Muscle layer of colon (tissue), 2 donors: ENCODE measurements at regions not wholly inside any gene's neighbourhood (a gene's known extent, or its start where the extent isn't known, plus 50 kb on each side); places are given as distances from the start of the nearest gene placed in this dataset.

Experiments used
- H3K27ac ChIP-seq: one replicate; pipeline ENCODE4 v1.7.0; 2013; ENCODE audit warnings: low read depth, mild to moderate bottlenecking, low read length, moderate library complexity
- H3K27me3 ChIP-seq, 2 donors: one replicate each; pipeline ENCODE4 v1.7.0; 2013; ENCODE audit warnings: low read length in 2 of 2, mild to moderate bottlenecking in 2 of 2; ENCODE audit not compliant: insufficient read depth in 2 of 2, control insufficient read depth in 1 of 2
- H3K36me3 ChIP-seq: one replicate; pipeline ENCODE4 v1.7.0; 2013; ENCODE audit warnings: mild to moderate bottlenecking, low read length; ENCODE audit not compliant: insufficient read depth
- H3K4me1 ChIP-seq: one replicate; pipeline ENCODE4 v1.7.0; 2013; ENCODE audit warnings: mild to moderate bottlenecking, low read length; ENCODE audit not compliant: insufficient read depth
- H3K4me3 ChIP-seq, 2 donors: one replicate each; pipeline ENCODE4 v1.7.0; 2013; ENCODE audit warnings: low read length in 2 of 2, low read depth in 1 of 2, mild to moderate bottlenecking in 1 of 2, moderate library complexity in 1 of 2
- H3K9ac ChIP-seq: one replicate; pipeline ENCODE4 v1.7.0; 2013; ENCODE audit warnings: low read length
- H3K9me3 ChIP-seq: one replicate; pipeline ENCODE4 v1.7.0; 2013; ENCODE audit warnings: mild to moderate bottlenecking, low read length
- donor health status: abdominal sarcoma.
- donor health status: Adenocarcinoma of cecum.

DNA sequence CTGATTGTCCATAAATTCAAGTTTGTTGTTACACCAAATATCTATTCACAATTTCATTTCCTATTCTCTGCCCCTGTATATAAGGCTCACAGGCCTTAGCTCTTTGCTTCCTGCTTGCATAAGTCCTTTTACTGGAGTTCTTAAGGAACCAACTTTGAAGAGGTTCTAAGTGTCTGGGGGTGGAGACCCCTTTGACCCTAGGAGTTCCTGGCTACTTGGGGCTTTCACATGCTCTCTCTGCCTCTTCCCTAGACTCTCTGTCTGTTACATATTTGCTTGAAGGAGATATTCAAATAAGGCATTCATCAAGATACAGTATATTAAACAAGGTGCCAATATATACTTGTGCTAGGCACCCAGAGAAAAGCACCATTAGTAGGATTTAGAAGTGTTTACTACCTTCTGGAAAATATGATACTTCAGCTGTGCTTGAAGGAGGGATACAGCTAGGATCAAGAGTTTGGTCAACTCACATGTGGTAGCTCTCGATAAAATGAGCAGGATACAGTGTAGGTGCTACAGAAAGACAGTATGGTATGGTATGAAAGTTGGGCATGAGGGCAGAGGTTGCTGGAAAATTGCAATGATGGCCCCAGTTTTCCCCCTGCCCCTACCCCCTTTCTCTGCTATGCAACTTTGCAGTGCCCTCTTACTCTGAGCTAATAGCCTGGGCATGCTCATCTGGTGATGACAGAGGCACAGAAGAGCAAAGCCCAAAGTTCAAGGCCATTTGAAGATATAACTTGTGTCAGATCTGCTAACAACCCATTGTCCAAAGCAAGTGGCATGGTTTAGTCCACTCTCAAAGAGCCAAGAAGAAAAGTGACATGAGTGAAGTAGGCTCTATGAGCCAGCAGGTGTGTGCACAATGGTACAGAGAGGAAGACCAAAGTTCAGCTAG lies 107.6 kb upstream of the CPEB2 start:
- Histone ChIP-seq H3K27ac (no peak overlapping the region), H3K9ac (no peak overlapping the region), H3K36me3 (no peaks in the 10 kb centered on the region), H3K4me1 (no peaks in the 10 kb centered on the region), H3K27me3 (no peaks in the 10 kb centered on the region), H3K4me3 (no peak overlapping the region), H3K9me3 (no peaks in the 10 kb centered on the region)

DNA sequence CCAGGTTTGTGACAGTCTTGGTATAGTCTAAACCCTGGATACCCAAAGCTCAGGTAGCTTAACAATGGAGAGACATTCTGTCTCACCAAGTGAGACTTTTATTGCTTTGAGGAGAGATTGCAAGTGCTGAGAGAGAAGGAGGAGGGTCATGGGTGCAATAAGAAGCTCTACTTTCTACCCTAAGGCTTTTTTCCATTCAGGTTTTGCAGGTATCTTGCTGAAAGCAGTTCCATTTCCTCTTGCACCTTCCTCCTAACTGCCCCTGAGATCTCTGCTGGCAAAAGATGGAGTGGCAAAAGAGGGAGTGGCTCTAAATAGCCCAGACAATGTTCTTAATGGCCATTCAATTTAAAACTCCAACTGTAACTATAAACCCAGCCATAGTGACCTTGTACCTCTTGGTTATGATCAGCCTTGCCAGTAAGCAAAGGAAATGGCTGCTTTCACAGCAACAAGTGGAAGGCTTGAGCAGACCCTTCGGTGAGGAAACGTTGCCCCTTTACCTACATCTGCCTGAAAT lies 105.6 kb upstream of the CPEB2 start:
- no peaks in the 10 kb centered on the region for H3K9me3 ChIP-seq
- no peaks in the 10 kb centered on the region for H3K4me1 ChIP-seq
- H3K4me3 ChIP-seq: no peak overlapping the region
- H3K27me3 ChIP-seq: no peaks in the 10 kb centered on the region
- H3K9ac ChIP-seq: no peak overlapping the region
- H3K36me3 ChIP-seq: no peaks in the 10 kb centered on the region
- H3K27ac ChIP-seq: no peak overlapping the region

DNA sequence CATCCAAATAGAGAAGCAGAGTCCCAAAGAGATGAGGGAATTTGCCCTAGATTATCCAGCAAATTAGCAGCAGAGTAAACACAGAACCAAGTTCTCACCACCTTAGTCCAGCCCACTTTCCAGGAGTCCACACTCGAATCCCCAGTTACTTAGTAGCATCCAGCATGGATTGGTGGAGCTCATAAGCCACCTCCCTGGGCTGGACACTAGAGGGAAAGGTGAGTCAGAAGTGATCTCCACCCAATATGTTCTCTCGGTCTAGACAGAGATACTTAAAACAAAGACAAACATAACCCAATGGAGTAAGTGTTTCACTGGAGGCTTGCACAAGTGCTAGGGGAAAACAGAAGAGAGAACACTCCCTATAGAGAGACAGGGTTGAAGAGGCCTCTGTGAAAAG lies 105.1 kb upstream of the CPEB2 start:
- Histone ChIP-seq H3K4me1 (no peaks in the 10 kb centered on the region), H3K27ac (no peak overlapping the region), H3K27me3 (no peaks in the 10 kb centered on the region), H3K9me3 (no peaks in the 10 kb centered on the region), H3K36me3 (no peaks in the 10 kb centered on the region), H3K9ac (no peak overlapping the region), H3K4me3 (no peak overlapping the region)

DNA sequence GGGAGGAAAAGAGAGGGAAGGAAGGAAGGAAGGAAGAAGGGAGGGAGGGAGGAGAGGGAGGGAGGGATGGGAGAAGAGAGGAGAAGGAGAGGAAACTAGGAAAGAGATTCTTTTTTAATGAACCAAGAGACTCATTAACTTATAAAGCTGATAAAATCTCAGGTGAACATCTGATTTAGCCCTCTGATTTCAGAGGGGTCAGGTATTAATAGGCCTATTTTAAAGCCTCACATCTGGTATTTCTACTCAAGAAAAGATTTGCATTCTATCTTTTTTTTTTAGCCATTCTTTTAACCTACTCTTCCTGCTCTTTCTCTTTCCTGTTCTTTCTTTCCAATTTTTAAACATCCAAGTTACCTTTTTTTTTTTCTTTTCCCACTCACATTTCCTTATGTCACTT lies 103.3 kb upstream of the CPEB2 start:
- Histone ChIP-seq H3K9ac (no peak overlapping the region), H3K27me3 (no peaks in the 10 kb centered on the region), H3K4me3 (no peak overlapping the region), H3K9me3 (no peaks in the 10 kb centered on the region), H3K36me3 (no peaks in the 10 kb centered on the region), H3K4me1 (no peaks in the 10 kb centered on the region), H3K27ac (no peak overlapping the region)

DNA sequence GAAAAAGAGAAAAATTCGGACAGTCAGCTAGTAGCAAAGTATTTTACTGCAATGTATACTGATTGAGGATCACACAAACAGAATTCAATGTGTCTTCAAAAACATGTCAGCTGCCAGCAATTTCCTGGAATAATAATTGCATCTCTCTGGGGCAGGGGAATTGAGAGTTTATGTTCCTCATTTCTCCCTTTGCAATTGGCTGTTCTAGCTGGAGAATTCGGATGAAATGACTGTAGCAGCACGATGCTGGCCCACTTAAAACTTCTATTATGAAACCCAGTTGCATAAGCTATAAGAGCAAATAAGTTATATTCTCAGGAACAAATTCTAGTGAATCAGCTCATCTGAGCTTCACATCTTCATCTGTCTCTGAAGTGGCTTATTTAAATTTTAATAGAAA lies 99.9 kb upstream of the CPEB2 start:
- Histone ChIP-seq H3K27ac (no peak overlapping the region), H3K4me1 (no peaks in the 10 kb centered on the region), H3K36me3 (no peaks in the 10 kb centered on the region), H3K9me3 (no peaks in the 10 kb centered on the region), H3K9ac (no peak overlapping the region), H3K4me3 (no peak overlapping the region), H3K27me3 (no peaks in the 10 kb centered on the region)

DNA sequence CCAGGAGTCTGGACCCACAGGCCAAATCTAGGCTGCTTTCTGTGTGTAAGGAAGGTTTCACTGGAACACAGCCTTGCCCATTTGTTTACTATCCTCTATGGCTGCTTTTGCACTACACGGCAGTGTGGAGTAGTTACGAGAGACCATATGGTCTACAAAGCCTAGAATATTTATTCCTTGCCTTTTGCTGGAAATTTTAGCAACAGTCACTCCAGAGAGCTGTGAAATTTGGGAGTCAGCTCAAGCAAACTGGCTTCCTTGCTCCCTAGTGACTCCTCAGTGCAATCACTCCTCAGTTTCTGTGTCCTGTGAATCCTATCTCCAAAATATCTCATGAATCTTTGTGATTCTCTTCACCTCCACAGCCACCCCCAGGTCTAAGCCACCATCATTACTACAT lies 99.0 kb upstream of the CPEB2 start:
- Histone ChIP-seq H3K9ac (no peak overlapping the region), H3K9me3 (no peaks in the 10 kb centered on the region), H3K36me3 (no peaks in the 10 kb centered on the region), H3K27ac (no peak overlapping the region), H3K4me3 (no peak overlapping the region), H3K27me3 (no peaks in the 10 kb centered on the region), H3K4me1 (no peaks in the 10 kb centered on the region)

DNA sequence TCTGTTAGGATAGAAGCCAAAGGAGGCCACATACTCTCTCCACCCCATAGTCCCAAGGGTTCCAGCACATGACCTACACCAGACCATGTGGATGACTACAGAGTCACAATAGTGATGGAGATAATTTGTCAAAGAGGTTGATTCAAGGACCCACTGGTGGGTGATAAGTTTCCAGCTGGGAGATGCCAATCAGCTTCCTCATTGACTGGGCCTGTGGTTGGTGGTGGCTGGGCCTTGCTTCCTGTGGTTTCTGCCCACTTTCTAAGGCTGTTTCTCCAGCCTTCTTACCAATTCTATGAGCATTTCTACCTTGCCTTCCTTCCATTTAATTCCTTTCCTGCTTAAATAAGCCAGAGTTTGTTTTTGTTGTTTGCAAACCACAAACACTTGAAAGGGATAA lies 95.5 kb upstream of the CPEB2 start:
- Histone ChIP-seq H3K27me3 (no peaks in the 10 kb centered on the region), H3K27ac (no peak overlapping the region), H3K9me3 (no peaks in the 10 kb centered on the region), H3K36me3 (no peaks in the 10 kb centered on the region), H3K4me1 (no peaks in the 10 kb centered on the region), H3K4me3 (no peak overlapping the region), H3K9ac (no peak overlapping the region)

DNA sequence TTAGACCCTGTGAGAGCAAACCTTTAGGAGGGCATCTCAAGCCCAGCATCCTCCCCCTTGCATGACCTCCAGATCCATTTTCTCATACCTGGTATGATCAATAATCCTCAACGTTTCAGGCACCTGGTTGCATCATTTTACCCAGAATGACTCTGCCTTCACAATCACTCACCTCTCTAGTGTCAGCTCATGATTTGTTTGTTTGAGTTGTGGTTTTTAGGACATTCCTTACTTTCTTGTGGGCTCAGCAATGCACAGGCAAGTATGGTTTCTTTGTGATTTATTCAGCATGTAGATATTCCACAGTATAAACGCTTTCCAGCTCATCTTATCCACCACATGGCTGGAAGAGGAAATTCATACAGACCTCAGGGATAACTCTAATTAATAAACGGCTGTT lies 93.6 kb upstream of the CPEB2 start:
- Histone ChIP-seq H3K4me3 (no peak overlapping the region), H3K27ac (no peak overlapping the region), H3K9ac (no peak overlapping the region), H3K4me1 (no peaks in the 10 kb centered on the region), H3K9me3 (no peaks in the 10 kb centered on the region), H3K36me3 (no peaks in the 10 kb centered on the region), H3K27me3 (no peaks in the 10 kb centered on the region)

DNA sequence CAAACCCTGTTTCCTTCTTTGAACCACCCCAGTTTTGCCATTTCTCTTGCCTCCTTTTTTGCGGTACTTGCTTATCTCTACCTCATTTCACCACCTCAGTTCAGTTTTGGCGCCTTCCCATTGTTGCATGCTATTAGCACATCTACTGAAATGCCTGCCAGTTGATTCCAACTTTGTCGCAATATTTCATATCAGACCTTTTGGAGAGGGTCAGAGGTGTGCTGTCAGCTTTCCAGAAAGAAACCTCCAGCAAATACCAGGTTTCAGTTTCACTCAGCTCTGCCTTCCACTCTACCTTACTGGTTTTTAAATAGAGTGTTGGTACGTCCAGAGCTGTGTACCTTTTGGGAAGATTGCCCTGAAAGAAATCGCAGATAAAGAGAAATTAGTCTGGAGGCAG lies 91.9 kb upstream of the CPEB2 start:
- Histone ChIP-seq H3K9ac (no peak overlapping the region), H3K4me1 (no peaks in the 10 kb centered on the region), H3K9me3 (no peaks in the 10 kb centered on the region), H3K27me3 (no peaks in the 10 kb centered on the region), H3K4me3 (no peak overlapping the region), H3K27ac (no peak overlapping the region), H3K36me3 (no peaks in the 10 kb centered on the region)

DNA sequence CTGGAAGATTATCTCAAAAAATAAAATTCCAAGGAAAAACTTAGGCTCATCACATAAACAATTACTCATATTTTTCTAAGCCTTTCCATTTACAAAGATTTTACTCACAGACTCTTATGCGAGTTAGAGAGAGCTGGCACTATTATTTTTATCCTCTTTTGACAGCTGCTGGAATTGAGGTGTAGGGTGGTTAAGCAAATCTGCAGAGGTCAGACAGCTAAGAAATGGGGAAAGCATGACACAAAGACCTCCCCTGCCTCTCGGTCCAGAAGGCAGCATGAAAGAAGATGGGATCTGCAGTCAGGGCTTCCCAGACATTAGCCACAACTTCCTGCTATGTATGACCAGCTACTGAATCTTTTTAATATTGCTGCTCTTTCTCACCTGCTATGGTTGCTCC lies 89.9 kb upstream of the CPEB2 start:
- Histone ChIP-seq H3K36me3 (no peaks in the 10 kb centered on the region), H3K9ac (no peak overlapping the region), H3K27ac (no peak overlapping the region), H3K27me3 (no peaks in the 10 kb centered on the region), H3K9me3 (no peaks in the 10 kb centered on the region), H3K4me3 (no peak overlapping the region), H3K4me1 (peaks cover 10% of the 10 kb centered on the region)

DNA sequence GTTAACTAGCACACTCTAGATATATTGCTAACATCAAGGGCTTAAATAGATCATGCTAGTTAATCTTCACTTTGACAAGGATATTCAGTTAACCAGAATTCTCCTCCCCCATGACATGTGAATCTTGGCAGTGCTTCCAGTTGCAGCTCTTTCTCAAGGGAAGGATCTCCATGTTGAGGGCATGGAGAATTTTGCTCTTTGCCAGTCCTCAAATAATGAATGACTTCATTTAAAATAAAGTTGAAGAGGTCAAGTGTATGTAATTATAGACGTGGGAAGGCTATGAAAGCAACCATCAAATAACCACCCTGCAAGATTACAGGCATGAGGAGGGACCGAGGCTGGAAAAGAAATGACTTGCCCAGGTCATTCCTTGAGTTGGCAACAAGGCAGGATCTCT lies 87.3 kb upstream of the CPEB2 start:
- Histone ChIP-seq H3K9me3 (no peaks in the 10 kb centered on the region), H3K9ac (no peak overlapping the region), H3K4me3 (no peak overlapping the region), H3K27ac (no peak overlapping the region), H3K27me3 (no peaks in the 10 kb centered on the region), H3K4me1 (peaks cover 10% of the 10 kb centered on the region), H3K36me3 (no peaks in the 10 kb centered on the region)
